ENCODE measurements at regions not wholly inside any gene's neighbourhood (a gene's known extent, or its start where the extent isn't known, plus 50 kb on each side); places are given as distances from the start of the nearest gene placed in this dataset.
A peak's percentile ranks its signal among the peaks of the same experiment; 100 is the strongest.

DNA sequence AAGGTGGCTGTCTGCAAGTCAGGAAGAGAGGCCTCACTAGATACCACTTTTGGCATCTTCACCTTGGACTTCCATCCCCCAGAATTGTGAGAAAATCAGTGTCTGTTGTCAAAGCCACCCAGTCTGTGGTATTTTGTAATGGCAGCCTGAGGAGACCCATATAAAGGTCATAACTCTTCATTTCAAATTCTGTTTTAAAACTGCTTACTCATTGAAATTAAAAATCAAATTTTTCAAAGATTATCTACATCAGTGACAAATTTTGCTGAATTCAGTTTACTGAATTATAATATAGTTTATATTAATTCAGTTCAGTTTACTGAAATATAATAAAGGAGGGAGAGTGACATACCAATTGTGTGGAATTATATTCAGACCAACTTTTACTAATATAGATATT is 133.1 kb upstream of the IL15 start (continued):
- TF ChIP-seq, protein P1, sequence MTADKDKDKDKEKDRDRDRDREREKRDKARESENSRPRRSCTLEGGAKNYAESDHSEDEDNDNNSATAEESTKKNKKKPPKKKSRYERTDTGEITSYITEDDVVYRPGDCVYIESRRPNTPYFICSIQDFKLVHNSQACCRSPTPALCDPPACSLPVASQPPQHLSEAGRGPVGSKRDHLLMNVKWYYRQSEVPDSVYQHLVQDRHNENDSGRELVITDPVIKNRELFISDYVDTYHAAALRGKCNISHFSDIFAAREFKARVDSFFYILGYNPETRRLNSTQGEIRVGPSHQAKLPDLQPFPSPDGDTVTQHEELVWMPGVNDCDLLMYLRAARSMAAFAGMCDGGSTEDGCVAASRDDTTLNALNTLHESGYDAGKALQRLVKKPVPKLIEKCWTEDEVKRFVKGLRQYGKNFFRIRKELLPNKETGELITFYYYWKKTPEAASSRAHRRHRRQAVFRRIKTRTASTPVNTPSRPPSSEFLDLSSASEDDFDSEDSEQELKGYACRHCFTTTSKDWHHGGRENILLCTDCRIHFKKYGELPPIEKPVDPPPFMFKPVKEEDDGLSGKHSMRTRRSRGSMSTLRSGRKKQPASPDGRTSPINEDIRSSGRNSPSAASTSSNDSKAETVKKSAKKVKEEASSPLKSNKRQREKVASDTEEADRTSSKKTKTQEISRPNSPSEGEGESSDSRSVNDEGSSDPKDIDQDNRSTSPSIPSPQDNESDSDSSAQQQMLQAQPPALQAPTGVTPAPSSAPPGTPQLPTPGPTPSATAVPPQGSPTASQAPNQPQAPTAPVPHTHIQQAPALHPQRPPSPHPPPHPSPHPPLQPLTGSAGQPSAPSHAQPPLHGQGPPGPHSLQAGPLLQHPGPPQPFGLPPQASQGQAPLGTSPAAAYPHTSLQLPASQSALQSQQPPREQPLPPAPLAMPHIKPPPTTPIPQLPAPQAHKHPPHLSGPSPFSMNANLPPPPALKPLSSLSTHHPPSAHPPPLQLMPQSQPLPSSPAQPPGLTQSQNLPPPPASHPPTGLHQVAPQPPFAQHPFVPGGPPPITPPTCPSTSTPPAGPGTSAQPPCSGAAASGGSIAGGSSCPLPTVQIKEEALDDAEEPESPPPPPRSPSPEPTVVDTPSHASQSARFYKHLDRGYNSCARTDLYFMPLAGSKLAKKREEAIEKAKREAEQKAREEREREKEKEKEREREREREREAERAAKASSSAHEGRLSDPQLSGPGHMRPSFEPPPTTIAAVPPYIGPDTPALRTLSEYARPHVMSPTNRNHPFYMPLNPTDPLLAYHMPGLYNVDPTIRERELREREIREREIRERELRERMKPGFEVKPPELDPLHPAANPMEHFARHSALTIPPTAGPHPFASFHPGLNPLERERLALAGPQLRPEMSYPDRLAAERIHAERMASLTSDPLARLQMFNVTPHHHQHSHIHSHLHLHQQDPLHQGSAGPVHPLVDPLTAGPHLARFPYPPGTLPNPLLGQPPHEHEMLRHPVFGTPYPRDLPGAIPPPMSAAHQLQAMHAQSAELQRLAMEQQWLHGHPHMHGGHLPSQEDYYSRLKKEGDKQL (CRISPR knock-in tag; IDR thresholded peaks at IDR 0.05; ENCODE audit: borderline replicate concordance) = no peak
- no peak for TF ChIP-seq HDGF (IDR thresholded peaks at IDR 0.05)
- no peak for TF ChIP-seq STAT5A (IDR thresholded peaks at IDR 0.05; ENCODE audit: borderline replicate concordance, low read length)
- peak; percentile 13; the same call in 1 of the 2 replicates for TF ChIP-seq C11orf30 (IDR thresholded peaks at IDR 0.05; ENCODE audit: low read depth)

- POLR2A ChIA-PET = no interaction called here
- no peak for DNase-seq (ENCODE audit: extremely low read depth in 1 of 4, low spot score in 3 of 4)
- BruUV-seq (replicated peaks) = no TSS peak
- TF ChIP-seq ZNF717 (CRISPR knock-in tag; IDR thresholded peaks at IDR 0.05) = no peak
- TF ChIP-seq MXI1 (IDR thresholded peaks at IDR 0.05; ENCODE audit: low read depth, low read length) = no peak
- no peak for TF ChIP-seq POLR2AphosphoS5 (IDR thresholded peaks at IDR 0.05; ENCODE audit: control insufficient read depth, insufficient read depth, low read depth, low read length)
- TF ChIP-seq RBM14 (IDR thresholded peaks at IDR 0.05; ENCODE audit: borderline replicate concordance, insufficient read depth, low read depth, low read length) = no peak
- no peak for TF ChIP-seq TBP (optimal IDR thresholded peaks at IDR 0.05; ENCODE audit: low read depth, low read length)
Observed at GRCh38 chr4:141511055-141511454, 125.3 kb upstream of the IL15 start.

More at GRCh38 chr4:141511055-141511454, 125.3 kb upstream of the IL15 start:
- no peaks in the 10 kb centered on the region for H3K27me3 ChIP-seq (ENCODE audit: control insufficient read depth in 2 of 2, insufficient read depth in 2 of 2, low read length in 2 of 2)
- no peak overlapping the region for H3K9ac ChIP-seq (ENCODE audit: insufficient read depth in 1 of 2, low read depth in 2 of 2, low read length in 2 of 2)
- H3K4me3 ChIP-seq = no peak overlapping the region
- in situ Hi-C loops (cut with MboI) (no loop called here), intact Hi-C loops (cut with micrococcal nuclease) (no loop called here)
- FAIRE-seq (no peak), ATAC-seq (no peak)
- no peak overlapping the region for H3K27ac ChIP-seq (ENCODE audit: extremely low read depth, low read depth, low read length)
- no peaks in the 10 kb centered on the region for H3K36me3 ChIP-seq (ENCODE audit: control insufficient read depth, insufficient read depth, low read length)
- H2AFZ ChIP-seq (ENCODE audit: low read depth, low read length) = no peak overlapping the region
- CTCF ChIA-PET (ENCODE audit: low intra/inter-chr PET ratio) = no interaction called here
- no peaks in the 10 kb centered on the region for H3K4me1 ChIP-seq (replicated peaks in 1 of 2; ENCODE audit: control insufficient read depth in 2 of 2, insufficient read depth in 2 of 2, low read length in 2 of 2)
- H3K79me2 ChIP-seq (ENCODE audit: control insufficient read depth, insufficient read depth, low read length) = no peaks in the 10 kb centered on the region
- H3K4me2 ChIP-seq (ENCODE audit: insufficient read depth, low read length) = no peak overlapping the region
- H4K20me1 ChIP-seq (replicated peaks; ENCODE audit: control insufficient read depth, insufficient read depth, low read length) = no peaks in the 10 kb centered on the region
- H3K9me3 ChIP-seq (replicated peaks; ENCODE audit: control insufficient read depth, insufficient read depth, low read depth, low read length) = no peaks in the 10 kb centered on the region
- no peaks in the 10 kb centered on the region for H3K9me1 ChIP-seq (ENCODE audit: control insufficient read depth, insufficient read depth, low read length)
